ENCODE measurements at regions not wholly inside any gene's neighbourhood (a gene's known extent, or its start where the extent isn't known, plus 50 kb on each side); places are given as distances from the start of the nearest gene placed in this dataset.

DNA sequence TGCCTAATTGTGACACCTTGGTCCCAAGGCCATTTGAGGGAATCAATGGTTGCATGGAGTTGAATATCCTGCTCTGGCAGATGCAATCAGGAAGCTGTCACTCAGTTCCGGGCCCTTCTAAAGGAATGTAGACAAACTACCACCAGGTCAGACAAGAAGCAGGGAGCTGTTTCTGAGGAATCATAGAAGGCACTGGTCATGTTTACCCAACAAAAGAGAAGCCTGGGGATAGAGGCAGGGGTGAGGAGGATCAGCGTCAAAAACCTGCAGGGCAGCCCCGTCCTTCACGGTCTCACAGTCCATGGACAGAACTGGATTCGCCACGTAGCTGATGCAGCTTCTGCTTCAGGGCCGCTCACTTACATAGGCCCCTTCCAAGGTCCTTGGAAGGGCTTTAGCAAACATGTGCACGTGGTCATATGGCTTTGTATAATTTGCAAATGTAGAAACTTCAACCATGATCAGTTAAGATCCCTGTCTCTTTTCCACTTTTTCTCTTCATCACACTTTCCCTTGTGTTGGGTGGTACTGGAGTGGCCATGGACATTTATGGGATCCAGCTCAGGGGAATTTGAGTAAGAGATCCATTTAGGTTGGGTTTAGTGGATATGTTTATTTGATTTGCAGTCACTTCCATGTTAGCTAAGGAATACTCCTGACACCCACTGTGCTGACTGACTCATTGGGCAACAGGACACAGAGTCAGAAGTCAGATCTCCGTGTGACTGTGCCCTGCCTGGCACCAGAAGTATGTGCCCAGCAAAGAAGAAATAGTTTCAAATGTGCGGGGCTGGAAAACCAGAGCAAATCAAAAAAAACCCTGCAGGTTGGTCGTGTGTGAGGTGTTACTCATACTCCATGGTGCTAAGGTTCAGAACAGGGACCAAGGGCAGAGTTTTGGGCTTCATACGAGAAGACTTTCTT, 60.0 kb upstream of the ZFAND3 start:
- no peak for DNase-seq (ENCODE audit: low read depth in 1 of 2, low spot score in 1 of 2)
- no peaks in the 10 kb centered on the region for H3K4me1 ChIP-seq
- ChIA-PET POLR2A (no interaction called here), CTCF (no interaction called here)
- no peak overlapping the region for H3K4me3 ChIP-seq
- H3K4me2 ChIP-seq = no peak overlapping the region
- no peak for TF ChIP-seq FOSB (CRISPR knock-in tag; IDR thresholded peaks at IDR 0.05)
- TF ChIP-seq ZC3H11A (IDR thresholded peaks at IDR 0.05) = no peak
- TF ChIP-seq KDM1A (IDR thresholded peaks at IDR 0.05; ENCODE audit: low read depth) = no peak
- TF ChIP-seq RNF2 (IDR thresholded peaks at IDR 0.05; ENCODE audit: borderline replicate concordance, low read depth) = no peak
- TF ChIP-seq ZNF302 (CRISPR knock-in tag; IDR thresholded peaks at IDR 0.05) = no peak
- TF ChIP-seq E2F6 (IDR thresholded peaks at IDR 0.05; ENCODE audit: borderline replicate concordance, low read depth) = no peak
- TF ChIP-seq SREBF2 (IDR thresholded peaks at IDR 0.05) = no peak
- TF ChIP-seq CHD2 (IDR thresholded peaks at IDR 0.05; ENCODE audit: low read length, partially characterized antibody) = no peak
- TF ChIP-seq, protein P1, sequence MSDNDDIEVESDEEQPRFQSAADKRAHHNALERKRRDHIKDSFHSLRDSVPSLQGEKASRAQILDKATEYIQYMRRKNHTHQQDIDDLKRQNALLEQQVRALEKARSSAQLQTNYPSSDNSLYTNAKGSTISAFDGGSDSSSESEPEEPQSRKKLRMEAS (IDR thresholded peaks at IDR 0.05) = no peak
- TF ChIP-seq ESRRA (IDR thresholded peaks at IDR 0.05; ENCODE audit: borderline replicate concordance, low read length) = no peak
- TF ChIP-seq RAD21 (conservative IDR thresholded peaks at IDR 0.05 in 1 of 2, IDR thresholded peaks at IDR 0.05 in 1 of 2) = no peak
- no peak for TF ChIP-seq RARB (CRISPR knock-in tag; IDR thresholded peaks at IDR 0.05)
- TF ChIP-seq EP300 (IDR thresholded peaks at IDR 0.05) = no peak
- TF ChIP-seq POLR2AphosphoS2 (conservative IDR thresholded peaks at IDR 0.05; ENCODE audit: low read length) = no peak
- TF ChIP-seq, protein P2, sequence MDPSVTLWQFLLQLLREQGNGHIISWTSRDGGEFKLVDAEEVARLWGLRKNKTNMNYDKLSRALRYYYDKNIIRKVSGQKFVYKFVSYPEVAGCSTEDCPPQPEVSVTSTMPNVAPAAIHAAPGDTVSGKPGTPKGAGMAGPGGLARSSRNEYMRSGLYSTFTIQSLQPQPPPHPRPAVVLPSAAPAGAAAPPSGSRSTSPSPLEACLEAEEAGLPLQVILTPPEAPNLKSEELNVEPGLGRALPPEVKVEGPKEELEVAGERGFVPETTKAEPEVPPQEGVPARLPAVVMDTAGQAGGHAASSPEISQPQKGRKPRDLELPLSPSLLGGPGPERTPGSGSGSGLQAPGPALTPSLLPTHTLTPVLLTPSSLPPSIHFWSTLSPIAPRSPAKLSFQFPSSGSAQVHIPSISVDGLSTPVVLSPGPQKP (IDR thresholded peaks at IDR 0.05; ENCODE audit: low read depth, low read length) = no peak
- TF ChIP-seq EHF (CRISPR knock-in tag; IDR thresholded peaks at IDR 0.05) = no peak
- no peak for TF ChIP-seq JUNB (IDR thresholded peaks at IDR 0.05)
- no peak for TF ChIP-seq REST (IDR thresholded peaks at IDR 0.05)
- TF ChIP-seq BHLHE40 (IDR thresholded peaks at IDR 0.05; ENCODE audit: low read depth, low read length) = no peak
- WGBS (ENCODE audit: missing lambda C conversion rate) = 63% methylated on average over 11 of the region's 12 CpGs
- H3K27ac ChIP-seq = no peak overlapping the region
- no peak for ATAC-seq
- FAIRE-seq = no peak
- no peaks in the 10 kb centered on the region for H3K9me3 ChIP-seq

GRCh38 chr6:37758647-37759046, 60.9 kb upstream of the ZFAND3 start:
- H3K27ac ChIP-seq = no peak overlapping the region
- TF ChIP-seq CHD4 (IDR thresholded peaks at IDR 0.05; ENCODE audit: borderline replicate concordance) (no peak), SMC3 (IDR thresholded peaks at IDR 0.05) (no peak), RNF2 (IDR thresholded peaks at IDR 0.05; ENCODE audit: borderline replicate concordance, low read depth) (no peak), TFCP2L1 (CRISPR knock-in tag; IDR thresholded peaks at IDR 0.05) (no peak), FOSL2 (IDR thresholded peaks at IDR 0.05) (no peak), FOSL2 (CRISPR knock-in tag; IDR thresholded peaks at IDR 0.05) (no peak), E2F6 (IDR thresholded peaks at IDR 0.05; ENCODE audit: borderline replicate concordance, low read depth) (no peak), PHF8 (IDR thresholded peaks at IDR 0.05; ENCODE audit: borderline replicate concordance, low read depth) (no peak)
- TF ChIP-seq, protein P1 (IDR thresholded peaks at IDR 0.05) = no peak
- DNase-seq (ENCODE audit: low read depth in 1 of 2, low spot score in 1 of 2) (no peak), ATAC-seq (no peak), FAIRE-seq (no peak)
- POLR2A ChIA-PET = no interaction called here
- CTCF ChIA-PET = no interaction called here
- H3K4me2 ChIP-seq = no peak overlapping the region
- H3K4me1 ChIP-seq = no peaks in the 10 kb centered on the region
- 58% methylated on average over 5 of the region's 5 CpGs for WGBS (ENCODE audit: missing lambda C conversion rate)
- H3K4me3 ChIP-seq = no peak overlapping the region
- H3K9me3 ChIP-seq = no peaks in the 10 kb centered on the region

Measured in A549 (cell line).